Activated T-cell treated with anti-CD3 and anti-CD28 coated beads, Interleukin-2, amount 50 U/mL, for 24 hours (primary cell): ENCODE measurements at regions not wholly inside any gene's neighbourhood (a gene's known extent, or its start where the extent isn't known, plus 50 kb on each side); places are given as distances from the start of the nearest gene placed in this dataset.
"Not testable (repeated sequence)": the region's sequence is repeated elsewhere in the genome, so short reads cannot be mapped to it uniquely, and the experiment has no call there.

Source experiments
- DNase-seq: peaks from one replicate; pipeline ENCODE4 v3.0.0-alpha.2; 2020
- H3K27ac Mint-ChIP-seq: 2 replicates; pipeline ENCODE4 v1.8.0; 2020; ENCODE audit warnings: mild to moderate bottlenecking, mixed read lengths
- H3K27me3 Mint-ChIP-seq: 2 replicates; pipeline ENCODE4 v1.8.0; 2020; ENCODE audit warnings: mixed read lengths
- H3K36me3 Mint-ChIP-seq: 2 replicates; pipeline ENCODE4 v1.8.0; 2020; ENCODE audit warnings: low read depth, mixed read lengths
- H3K4me1 Mint-ChIP-seq: 2 replicates; pipeline ENCODE4 v1.8.0; 2020; ENCODE audit warnings: low read depth, mixed read lengths
- H3K4me3 Mint-ChIP-seq: 2 replicates; pipeline ENCODE4 v1.8.0; 2020; ENCODE audit warnings: mild to moderate bottlenecking, moderate library complexity, mixed read lengths
- H3K9me3 Mint-ChIP-seq: 2 replicates; pipeline ENCODE4 v1.8.0; 2020; ENCODE audit warnings: mixed read lengths

- H3K36me3 Mint-ChIP-seq = no peaks in the 10 kb centered on the region
- H3K9me3 Mint-ChIP-seq = no peaks in the 10 kb centered on the region
- DNase-seq = no peak
- H3K27me3 Mint-ChIP-seq = peaks cover 7% of the 10 kb centered on the region
- H3K4me3 Mint-ChIP-seq = no peak overlapping the region
- no peak overlapping the region for H3K27ac Mint-ChIP-seq
- H3K4me1 Mint-ChIP-seq = no peaks in the 10 kb centered on the region
Observed at GRCh38 chr5:168092209-168093185, 198.9 kb upstream of the WWC1 start.

GRCh38 chr5:168093200-168093910 lies 198.1 kb upstream of the WWC1 start:
- no peaks in the 10 kb centered on the region for H3K4me1 Mint-ChIP-seq
- peaks cover 7% of the 10 kb centered on the region for H3K27me3 Mint-ChIP-seq
- H3K27ac Mint-ChIP-seq = no peak overlapping the region
- no peaks in the 10 kb centered on the region for H3K9me3 Mint-ChIP-seq
- no peaks in the 10 kb centered on the region for H3K36me3 Mint-ChIP-seq
- H3K4me3 Mint-ChIP-seq = no peak overlapping the region
- DNase-seq = no peak

- no peaks in the 10 kb centered on the region for H3K36me3 Mint-ChIP-seq
- no peaks in the 10 kb centered on the region for H3K4me1 Mint-ChIP-seq
- H3K9me3 Mint-ChIP-seq = no peaks in the 10 kb centered on the region
- DNase-seq = no peak
- no peak overlapping the region for H3K4me3 Mint-ChIP-seq
- H3K27me3 Mint-ChIP-seq = peaks cover 7% of the 10 kb centered on the region
- no peak overlapping the region for H3K27ac Mint-ChIP-seq
Observed at GRCh38 chr5:168096525-168096924, 194.9 kb upstream of the WWC1 start.

- no peak overlapping the region for H3K27ac Mint-ChIP-seq
- peaks cover 7% of the 10 kb centered on the region for H3K27me3 Mint-ChIP-seq
- no peaks in the 10 kb centered on the region for H3K9me3 Mint-ChIP-seq
- H3K4me3 Mint-ChIP-seq = no peak overlapping the region
- DNase-seq = no peak
- H3K36me3 Mint-ChIP-seq = no peaks in the 10 kb centered on the region
- H3K4me1 Mint-ChIP-seq = no peaks in the 10 kb centered on the region
Observed at GRCh38 chr5:168097876-168098653, 193.4 kb upstream of the WWC1 start.

GRCh38 chr5:168101352-168101751 lies 190.1 kb upstream of the WWC1 start:
- peaks cover 6% of the 10 kb centered on the region for H3K27me3 Mint-ChIP-seq
- H3K36me3 Mint-ChIP-seq = no peaks in the 10 kb centered on the region
- no peaks in the 10 kb centered on the region for H3K9me3 Mint-ChIP-seq
- H3K4me1 Mint-ChIP-seq = no peaks in the 10 kb centered on the region
- no peak overlapping the region for H3K4me3 Mint-ChIP-seq
- H3K27ac Mint-ChIP-seq = no peak overlapping the region
- no peak for DNase-seq

- DNase-seq, H3K9me3 Mint-ChIP-seq, H3K36me3 Mint-ChIP-seq, H3K27me3 Mint-ChIP-seq, H3K4me1 Mint-ChIP-seq, H3K27ac Mint-ChIP-seq, H3K4me3 Mint-ChIP-seq: not testable (repeated sequence)
Observed at GRCh38 chr5:168103018-168103417, 188.4 kb upstream of the WWC1 start.

- Mint-ChIP-seq H3K4me3 (no peak overlapping the region), H3K27ac (no peak overlapping the region), H3K27me3 (peaks cover 6% of the 10 kb centered on the region), H3K4me1 (no peaks in the 10 kb centered on the region), H3K36me3 (no peaks in the 10 kb centered on the region), H3K9me3 (no peaks in the 10 kb centered on the region)
- DNase-seq = no peak
Observed at GRCh38 chr5:168104350-168104749, 187.1 kb upstream of the WWC1 start.

- no peaks in the 10 kb centered on the region for H3K4me1 Mint-ChIP-seq
Observed at GRCh38 chr5:168104811-168105481, 186.5 kb upstream of the WWC1 start.

GRCh38 chr5:168106008-168106761 lies 185.3 kb upstream of the WWC1 start:
- H3K27ac Mint-ChIP-seq = no peak overlapping the region

More at GRCh38 chr5:168104811-168105481, 186.5 kb upstream of the WWC1 start:
- peaks cover 6% of the 10 kb centered on the region for H3K27me3 Mint-ChIP-seq
- no peak overlapping the region for H3K4me3 Mint-ChIP-seq
- no peak overlapping the region for H3K27ac Mint-ChIP-seq
- no peaks in the 10 kb centered on the region for H3K36me3 Mint-ChIP-seq
- DNase-seq = no peak
- H3K9me3 Mint-ChIP-seq = no peaks in the 10 kb centered on the region

GRCh38 chr5:168109441-168109840 lies 182.0 kb upstream of the WWC1 start:
- Mint-ChIP-seq H3K9me3 (no peaks in the 10 kb centered on the region), H3K36me3 (no peaks in the 10 kb centered on the region), H3K4me3 (no peak overlapping the region), H3K4me1 (no peaks in the 10 kb centered on the region), H3K27me3 (peaks cover 32% of the 10 kb centered on the region), H3K27ac (no peak overlapping the region)
- no peak for DNase-seq

More at GRCh38 chr5:168106008-168106761, 185.3 kb upstream of the WWC1 start:
- Mint-ChIP-seq H3K4me3 (no peak overlapping the region), H3K4me1 (no peaks in the 10 kb centered on the region), H3K27me3 (peaks cover 16% of the 10 kb centered on the region), H3K9me3 (no peaks in the 10 kb centered on the region), H3K36me3 (no peaks in the 10 kb centered on the region)
- no peak for DNase-seq

- Mint-ChIP-seq H3K4me1 (no peaks in the 10 kb centered on the region), H3K9me3 (no peaks in the 10 kb centered on the region), H3K4me3 (no peak overlapping the region), H3K27ac (no peak overlapping the region), H3K27me3 (peaks cover 26% of the 10 kb centered on the region), H3K36me3 (no peaks in the 10 kb centered on the region)
- no peak for DNase-seq
Observed at GRCh38 chr5:168110384-168110783, 181.1 kb upstream of the WWC1 start.

- Mint-ChIP-seq H3K36me3 (no peaks in the 10 kb centered on the region), H3K4me3 (no peak overlapping the region), H3K27ac (no peak overlapping the region), H3K9me3 (no peaks in the 10 kb centered on the region), H3K4me1 (no peaks in the 10 kb centered on the region), H3K27me3 (peaks cover 25% of the 10 kb centered on the region)
- DNase-seq = no peak
Observed at GRCh38 chr5:168110870-168111832, 180.3 kb upstream of the WWC1 start.
